ENCODE measurements at regions not wholly inside any gene's neighbourhood (a gene's known extent, or its start where the extent isn't known, plus 50 kb on each side); places are given as distances from the start of the nearest gene placed in this dataset.
A peak's percentile ranks its signal among the peaks of the same experiment; 100 is the strongest.

- H3K14ac ChIP-seq (ENCODE audit: insufficient read length): no peak overlapping the region
- H3K36me3 ChIP-seq (ENCODE audit: control insufficient read depth in 2 of 4, insufficient read depth in 4 of 4, low read length in 3 of 4): no peaks in the 10 kb centered on the region
- peaks cover 0 to 5% (median 2%) of the 10 kb centered on the region in 4 experiments; a peak in 3 of 7 replicates for H3K4me1 ChIP-seq (replicated peaks in 1 of 4; ENCODE audit: control insufficient read depth in 3 of 4, insufficient read depth in 4 of 4, low read length in 3 of 4)
- peak; percentile 19 for FAIRE-seq
- H3K27me3 ChIP-seq (replicated peaks in 1 of 4; ENCODE audit: control insufficient read depth in 3 of 4, extremely low read depth in 1 of 4, insufficient read depth in 3 of 4, low read length in 3 of 4): peaks cover 0 to 1% (median 0%) of the 10 kb centered on the region in 4 experiments; a peak in 1 of 7 replicates
- no peak overlapping the region for H3K4me3 ChIP-seq (ENCODE audit: extremely low read depth in 1 of 4, insufficient read depth in 2 of 4, low read depth in 3 of 4, low read length in 4 of 4)
- H2BK15ac ChIP-seq (ENCODE audit: low read length): peak overlapping the region; percentile 32; the same call in 1 of the 2 replicates
- H4K8ac ChIP-seq (ENCODE audit: extremely low read depth, insufficient read depth, low read length): no peak overlapping the region
- peak overlapping the region; percentile 93 for H2AFZ ChIP-seq (ENCODE audit: low read length)
- no peaks in the 10 kb centered on the region for H3K9me3 ChIP-seq (ENCODE audit: insufficient read depth in 2 of 2, low read depth in 1 of 2, low read length in 1 of 2)
- H3K79me1 ChIP-seq (ENCODE audit: low read depth, low read length): no peaks in the 10 kb centered on the region
- H3K56ac ChIP-seq (replicated peaks; ENCODE audit: insufficient read length, low read depth, low read length): no peak overlapping the region
- no peak overlapping the region for H3K9ac ChIP-seq (replicated peaks in 1 of 4; ENCODE audit: extremely low read depth in 1 of 4, low read depth in 3 of 4, low read length in 3 of 4)
- no peak overlapping the region for H2BK120ac ChIP-seq (replicated peaks; ENCODE audit: low read depth, low read length)
- H3K23me2 ChIP-seq (ENCODE audit: low read depth, low read length): no peaks in the 10 kb centered on the region; the same call in 1 of the 2 replicates
- H3K79me2 ChIP-seq (ENCODE audit: control insufficient read depth in 1 of 2, insufficient read depth in 2 of 2, low read length in 2 of 2): no peaks in the 10 kb centered on the region
- ChIA-PET POLR2A (ENCODE audit: partially characterized antibody) (interaction anchor here (0.6 kb wide), 1 partner anchor 630 kb away, joined by 3 read pairs; no protein-coding TSS in a partner anchor), CTCF (ENCODE audit: partially characterized antibody) (interaction anchor here (0.7 to 1.3 kb wide), 4 partner anchors 8 to 37 kb away, joined by 3 to 4 read pairs (median 3); no protein-coding TSS in a partner anchor)
- H3K23ac ChIP-seq (ENCODE audit: insufficient read length): no peak overlapping the region
- H3K27ac ChIP-seq (ENCODE audit: low read depth, low read length): no peak overlapping the region
- H2BK20ac ChIP-seq (ENCODE audit: low read length): no peak overlapping the region
- no peak overlapping the region for H4K91ac ChIP-seq (replicated peaks; ENCODE audit: insufficient read length, low read length)
- H4K5ac ChIP-seq (ENCODE audit: insufficient read length, low read depth, low read length): peak overlapping the region; percentile 3
- no peaks in the 10 kb centered on the region for H4K20me1 ChIP-seq (replicated peaks in 1 of 2; ENCODE audit: control insufficient read depth in 1 of 2, insufficient read depth in 2 of 2, low read length in 2 of 2)
- DNase-seq (ENCODE audit: low read depth in 1 of 2, low spot score in 2 of 2): peak in 1 of 2 experiments; percentile 52
- H2BK12ac ChIP-seq (ENCODE audit: low read depth, low read length): no peak overlapping the region
- 72% methylated on average over 6 of the region's 6 CpGs; no CpG with 5 or more reads in 1 of the 2 experiments for WGBS, 2 experiments (ENCODE audit: extremely low coverage in 1 of 2, insufficient coverage in 1 of 2, insufficient read length in 1 of 2, insufficient replicate concordance in 2 of 2, low coverage in 1 of 2, low lambda C conversion rate in 2 of 2, missing lambda C conversion rate in 1 of 2)
- H3K18ac ChIP-seq (ENCODE audit: extremely low read depth, low read length): no peak overlapping the region
- no peak overlapping the region for H2AK5ac ChIP-seq (ENCODE audit: low read depth, low read length)
- H3K4me2 ChIP-seq (ENCODE audit: insufficient read depth in 1 of 2, low read depth in 2 of 2, low read length in 2 of 2): no peak overlapping the region
- no peak overlapping the region for H3K4ac ChIP-seq (replicated peaks; ENCODE audit: insufficient read length, low read depth, low read length)
- peak overlapping the region; percentile 57; the same call in 1 of the 2 replicates for H2BK5ac ChIP-seq (ENCODE audit: low read depth, low read length)
- TF ChIP-seq SIRT6 (IDR thresholded peaks at IDR 0.05; ENCODE audit: low read length) (no peak), MAFK (IDR thresholded peaks at IDR 0.05; ENCODE audit: low read depth, low read length) (peak; percentile 70; the same call in 1 of the 2 replicates)
Observed at GRCh38 chr6:137309078-137309762, 90.0 kb upstream of the IFNGR1 start.

Measured in H1 (cell line).